ENCODE measurements at regions not wholly inside any gene's neighbourhood (a gene's known extent, or its start where the extent isn't known, plus 50 kb on each side); places are given as distances from the start of the nearest gene placed in this dataset.
"Not testable (repeated sequence)": the region's sequence is repeated elsewhere in the genome, so short reads cannot be mapped to it uniquely, and the experiment has no call there.

DNA sequence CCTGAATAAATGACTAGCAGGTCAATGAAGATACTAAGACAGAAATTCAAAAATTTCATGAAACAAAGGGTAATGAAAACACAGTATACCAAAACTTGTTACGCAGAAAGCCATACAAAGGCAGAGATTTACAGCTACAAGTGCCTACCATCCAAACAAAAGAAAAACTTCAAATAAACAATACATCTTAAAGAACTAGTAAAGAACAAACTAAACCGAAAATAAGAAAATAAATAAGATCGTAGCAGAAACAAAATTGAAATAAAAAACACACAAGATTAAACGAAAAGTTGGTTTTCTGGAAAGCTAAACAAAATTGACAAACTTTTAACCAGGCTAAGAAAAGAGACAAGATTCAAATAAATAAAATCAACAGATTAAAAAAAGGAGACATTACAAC lies 51.5 kb downstream of the VPREB1 start:
- not testable (repeated sequence) for TF ChIP-seq CTCF (IDR thresholded peaks at IDR 0.05); NR2C2 (CRISPR knock-in tag; IDR thresholded peaks at IDR 0.05); FOXP1 (CRISPR knock-in tag; IDR thresholded peaks at IDR 0.05; ENCODE audit: borderline replicate concordance); AFF4 (CRISPR knock-in tag; IDR thresholded peaks at IDR 0.05; ENCODE audit: borderline replicate concordance)
